IPS-15b (cell line): ENCODE measurements at regions not wholly inside any gene's neighbourhood (a gene's known extent, or its start where the extent isn't known, plus 50 kb on each side); places are given as distances from the start of the nearest gene placed in this dataset.

Experiments used
- H3K27me3 ChIP-seq: one replicate; pipeline ENCODE4 v1.6.1; 2013; ENCODE audit warnings: low read length; ENCODE audit not compliant: control insufficient read depth, insufficient read depth
- H3K36me3 ChIP-seq: one replicate; pipeline ENCODE4 v1.6.1; 2013; ENCODE audit warnings: low read length; ENCODE audit not compliant: control insufficient read depth, insufficient read depth
- H3K4me1 ChIP-seq: one replicate; pipeline ENCODE4 v1.6.1; 2013; ENCODE audit warnings: mild to moderate bottlenecking, low read length; ENCODE audit not compliant: control insufficient read depth, insufficient read depth
- H3K4me3 ChIP-seq: one replicate; pipeline ENCODE4 v1.5.1; 2013; ENCODE audit warnings: low read depth, low read length
- H3K9ac ChIP-seq: one replicate; pipeline ENCODE4 v1.6.1; 2013; ENCODE audit warnings: low read depth, mild to moderate bottlenecking, low read length
- H3K9me3 ChIP-seq: one replicate; pipeline ENCODE4 v1.6.1; 2013; ENCODE audit warnings: mild to moderate bottlenecking, low read length; ENCODE audit not compliant: control insufficient read depth, insufficient read depth

GRCh38 chr19:32023564-32023832 is 321.9 kb upstream of the ZNF507 start:
- no peaks in the 10 kb centered on the region for H3K36me3 ChIP-seq
- H3K27me3 ChIP-seq, result no peaks in the 10 kb centered on the region
- H3K9ac ChIP-seq, result no peak overlapping the region
- no peaks in the 10 kb centered on the region for H3K4me1 ChIP-seq
- no peaks in the 10 kb centered on the region for H3K9me3 ChIP-seq
- no peak overlapping the region for H3K4me3 ChIP-seq

GRCh38 chr19:32029235-32029634 is 316.2 kb upstream of the ZNF507 start:
- Histone ChIP-seq H3K9ac (no peak overlapping the region), H3K36me3 (no peaks in the 10 kb centered on the region), H3K4me3 (no peak overlapping the region), H3K9me3 (no peaks in the 10 kb centered on the region), H3K27me3 (no peaks in the 10 kb centered on the region), H3K4me1 (no peaks in the 10 kb centered on the region)

- Histone ChIP-seq H3K9me3 (no peaks in the 10 kb centered on the region), H3K4me3 (no peak overlapping the region), H3K9ac (no peak overlapping the region), H3K27me3 (no peaks in the 10 kb centered on the region), H3K4me1 (peaks cover 10% of the 10 kb centered on the region), H3K36me3 (no peaks in the 10 kb centered on the region)
These were observed 312.8 kb upstream of the ZNF507 start for GRCh38 chr19:32032561-32032960.

- Histone ChIP-seq H3K9me3 (no peaks in the 10 kb centered on the region), H3K4me3 (no peak overlapping the region), H3K9ac (no peak overlapping the region), H3K27me3 (no peaks in the 10 kb centered on the region), H3K4me1 (peaks cover 10% of the 10 kb centered on the region), H3K36me3 (no peaks in the 10 kb centered on the region)
These were observed 309.8 kb upstream of the ZNF507 start for GRCh38 chr19:32035626-32036025.

- H3K9me3 ChIP-seq, result no peaks in the 10 kb centered on the region
- H3K9ac ChIP-seq, result no peak overlapping the region
- H3K36me3 ChIP-seq, result no peaks in the 10 kb centered on the region
These were observed 307.1 kb upstream of the ZNF507 start for GRCh38 chr19:32038021-32038920.

GRCh38 chr19:32038961-32039360 is 306.4 kb upstream of the ZNF507 start:
- Histone ChIP-seq H3K36me3 (no peaks in the 10 kb centered on the region), H3K9me3 (no peaks in the 10 kb centered on the region), H3K4me1 (peaks cover 10% of the 10 kb centered on the region), H3K4me3 (no peak overlapping the region), H3K27me3 (peaks cover 9% of the 10 kb centered on the region), H3K9ac (no peak overlapping the region)

More at GRCh38 chr19:32038021-32038920, 307.1 kb upstream of the ZNF507 start:
- Histone ChIP-seq H3K4me3 (no peak overlapping the region), H3K27me3 (peaks cover 9% of the 10 kb centered on the region), H3K4me1 (peaks cover 10% of the 10 kb centered on the region)

GRCh38 chr19:32039440-32039839 is 306.0 kb upstream of the ZNF507 start:
- peaks cover 10% of the 10 kb centered on the region for H3K4me1 ChIP-seq

GRCh38 chr19:32040236-32040635 is 305.2 kb upstream of the ZNF507 start:
- no peaks in the 10 kb centered on the region for H3K9me3 ChIP-seq
- H3K27me3 ChIP-seq, result peaks cover 9% of the 10 kb centered on the region
- no peaks in the 10 kb centered on the region for H3K36me3 ChIP-seq
- peaks cover 6% of the 10 kb centered on the region for H3K4me1 ChIP-seq
- H3K4me3 ChIP-seq, result no peak overlapping the region
- H3K9ac ChIP-seq, result no peak overlapping the region

More at GRCh38 chr19:32039440-32039839, 306.0 kb upstream of the ZNF507 start:
- Histone ChIP-seq H3K9me3 (no peaks in the 10 kb centered on the region), H3K36me3 (no peaks in the 10 kb centered on the region), H3K4me3 (no peak overlapping the region), H3K9ac (no peak overlapping the region), H3K27me3 (peaks cover 9% of the 10 kb centered on the region)

GRCh38 chr19:32041681-32042292 is 303.6 kb upstream of the ZNF507 start:
- no peak overlapping the region for H3K9ac ChIP-seq
- no peaks in the 10 kb centered on the region for H3K9me3 ChIP-seq
- H3K36me3 ChIP-seq, result no peaks in the 10 kb centered on the region
- H3K4me1 ChIP-seq, result peaks cover 3% of the 10 kb centered on the region
- peak overlapping the region; percentile 57 for H3K4me3 ChIP-seq
- H3K27me3 ChIP-seq, result peaks cover 9% of the 10 kb centered on the region

GRCh38 chr19:32047788-32048187 is 297.6 kb upstream of the ZNF507 start:
- Histone ChIP-seq H3K9me3 (no peaks in the 10 kb centered on the region), H3K4me1 (no peaks in the 10 kb centered on the region), H3K4me3 (no peak overlapping the region), H3K9ac (no peak overlapping the region), H3K27me3 (no peaks in the 10 kb centered on the region), H3K36me3 (no peaks in the 10 kb centered on the region)

- H3K4me3 ChIP-seq, result no peak overlapping the region
- no peaks in the 10 kb centered on the region for H3K36me3 ChIP-seq
- no peaks in the 10 kb centered on the region for H3K27me3 ChIP-seq
These were observed 292.0 kb upstream of the ZNF507 start for GRCh38 chr19:32053376-32053775.

GRCh38 chr19:32053861-32054260 is 291.5 kb upstream of the ZNF507 start:
- Histone ChIP-seq H3K4me1 (no peaks in the 10 kb centered on the region), H3K36me3 (no peaks in the 10 kb centered on the region), H3K9ac (no peak overlapping the region)

More at GRCh38 chr19:32053376-32053775, 292.0 kb upstream of the ZNF507 start:
- H3K4me1 ChIP-seq, result no peaks in the 10 kb centered on the region
- H3K9me3 ChIP-seq, result no peaks in the 10 kb centered on the region
- H3K9ac ChIP-seq, result no peak overlapping the region

More at GRCh38 chr19:32053861-32054260, 291.5 kb upstream of the ZNF507 start:
- H3K9me3 ChIP-seq, result no peaks in the 10 kb centered on the region
- H3K4me3 ChIP-seq, result no peak overlapping the region
- H3K27me3 ChIP-seq, result no peaks in the 10 kb centered on the region
